Activated CD8-positive, alpha-beta memory T cell treated with anti-CD3 and anti-CD28 coated beads, Interleukin-2, amount 10 ng/mL, durations not matched to agents 7 days and 5 days (primary cell): ENCODE measurements at regions not wholly inside any gene's neighbourhood (a gene's known extent, or its start where the extent isn't known, plus 50 kb on each side); places are given as distances from the start of the nearest gene placed in this dataset.

Experiments used
- ATAC-seq: fragments of 150-1000 bp; cut with Tn5 transposase; one replicate; pipeline ENCODE4 v1.10.0; 2021; ENCODE audit warnings: moderate library complexity
- CTCF ChIA-PET: fragments of 350-600 bp; sonication (Branson Sonifier 250); formaldehyde crosslinking; loops from one replicate; lab custom pipeline; 2021; ENCODE audit warnings: antibody characterized with exemption; lab: Charles Lee
- DNase-seq: peaks from one replicate; pipeline ENCODE4 v3.0.0-alpha.2; 2020
- H3K27ac Mint-ChIP-seq: one replicate; pipeline ENCODE4 v1.8.0; 2021; ENCODE audit warnings: mild to moderate bottlenecking, mixed read lengths
- H3K27me3 Mint-ChIP-seq: one replicate; pipeline ENCODE4 v1.8.0; 2021; ENCODE audit warnings: mixed read lengths
- H3K36me3 Mint-ChIP-seq: one replicate; pipeline ENCODE4 v1.8.0; 2021; ENCODE audit warnings: mild to moderate bottlenecking, mixed read lengths
- H3K4me1 Mint-ChIP-seq: one replicate; pipeline ENCODE4 v1.8.0; 2021; ENCODE audit warnings: mixed read lengths
- H3K4me3 Mint-ChIP-seq: one replicate; pipeline ENCODE4 v1.8.0; 2021; ENCODE audit warnings: mild to moderate bottlenecking, moderate library complexity, mixed read lengths
- H3K9me3 Mint-ChIP-seq: one replicate; pipeline ENCODE4 v1.8.0; 2022; ENCODE audit warnings: low read depth, mixed read lengths

DNA sequence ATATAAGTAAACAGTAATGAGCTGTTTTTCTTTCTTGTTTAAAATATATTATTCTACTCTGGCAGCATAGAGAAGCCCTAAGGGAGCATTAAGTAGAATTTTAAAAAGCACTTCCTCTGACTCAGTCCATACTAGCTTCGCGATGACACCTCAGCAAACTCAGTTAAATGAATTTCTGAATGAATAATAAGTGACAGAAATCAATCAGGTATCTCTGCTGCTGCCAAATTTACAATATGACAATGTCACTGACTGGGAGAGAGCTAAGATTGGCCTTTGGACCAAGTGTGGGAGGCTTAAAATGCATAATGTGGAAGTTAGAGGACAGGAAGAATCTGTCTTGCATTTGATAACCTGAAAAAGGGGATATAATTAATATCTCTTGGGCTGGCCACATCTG, 296.1 kb downstream of the HHIPL2 start:
- no peaks in the 10 kb centered on the region for H3K36me3 Mint-ChIP-seq
- ATAC-seq (no peak), DNase-seq (no peak)
- no peak overlapping the region for H3K27ac Mint-ChIP-seq
- H3K27me3 Mint-ChIP-seq = no peaks in the 10 kb centered on the region
- H3K4me1 Mint-ChIP-seq = peaks cover 1% of the 10 kb centered on the region
- H3K4me3 Mint-ChIP-seq = no peak overlapping the region
- H3K9me3 Mint-ChIP-seq = no peaks in the 10 kb centered on the region
- CTCF ChIA-PET = no interaction called here

DNA sequence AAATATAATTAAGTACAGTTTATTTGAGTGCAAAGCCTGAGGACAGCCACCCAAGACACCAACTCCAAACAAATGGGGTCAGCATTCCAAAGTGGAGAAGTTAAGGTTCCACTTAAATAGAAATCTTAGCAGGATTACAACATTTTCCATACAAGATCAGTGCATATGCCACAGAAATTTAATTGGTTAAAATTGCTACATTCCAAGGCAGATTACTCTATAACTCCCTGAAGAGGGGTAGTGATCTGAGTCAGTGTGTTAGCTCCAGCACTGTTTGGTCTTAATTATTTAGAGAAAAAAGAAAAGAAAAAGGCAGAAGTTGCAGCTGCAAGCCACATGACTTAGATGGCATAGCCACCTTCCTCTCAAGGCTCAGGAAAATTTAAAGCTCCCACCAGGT, 297.5 kb downstream of the HHIPL2 start:
- Mint-ChIP-seq H3K27ac (no peak overlapping the region), H3K36me3 (no peaks in the 10 kb centered on the region), H3K4me3 (no peak overlapping the region), H3K27me3 (no peaks in the 10 kb centered on the region), H3K9me3 (no peaks in the 10 kb centered on the region), H3K4me1 (peaks cover 1% of the 10 kb centered on the region)
- ATAC-seq = no peak
- CTCF ChIA-PET = no interaction called here
- no peak for DNase-seq

DNA sequence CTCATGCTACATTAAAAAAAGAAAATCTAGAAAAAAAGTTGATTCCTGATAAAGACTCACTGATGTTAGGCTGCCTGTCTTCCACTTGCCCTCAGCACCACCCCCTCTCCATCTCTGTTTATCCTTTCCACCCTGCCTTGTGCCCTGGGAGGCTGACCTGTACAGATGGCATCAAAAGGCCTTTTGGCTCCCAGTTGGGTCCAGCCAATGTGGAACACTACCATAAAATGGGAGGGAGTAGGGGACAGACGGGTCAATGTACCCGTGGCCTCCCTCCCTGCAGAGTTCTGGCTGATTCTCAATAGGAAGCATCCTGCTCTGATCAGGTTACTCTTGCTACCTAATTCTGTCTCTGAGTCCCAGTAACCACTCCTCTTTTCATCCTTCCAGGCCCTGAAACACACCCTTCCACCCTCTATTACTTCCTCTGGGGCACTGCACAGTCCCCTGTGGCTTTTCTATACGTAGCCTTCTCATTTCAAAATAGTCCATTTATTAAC, 300.0 kb downstream of the HHIPL2 start:
- no peaks in the 10 kb centered on the region for H3K36me3 Mint-ChIP-seq
- H3K27me3 Mint-ChIP-seq = no peaks in the 10 kb centered on the region
- H3K4me1 Mint-ChIP-seq = peaks cover 1% of the 10 kb centered on the region
- no peak overlapping the region for H3K4me3 Mint-ChIP-seq
- H3K27ac Mint-ChIP-seq = no peak overlapping the region
- DNase-seq = no peak
- no peaks in the 10 kb centered on the region for H3K9me3 Mint-ChIP-seq
- ATAC-seq = no peak
- CTCF ChIA-PET = no interaction called here

DNA sequence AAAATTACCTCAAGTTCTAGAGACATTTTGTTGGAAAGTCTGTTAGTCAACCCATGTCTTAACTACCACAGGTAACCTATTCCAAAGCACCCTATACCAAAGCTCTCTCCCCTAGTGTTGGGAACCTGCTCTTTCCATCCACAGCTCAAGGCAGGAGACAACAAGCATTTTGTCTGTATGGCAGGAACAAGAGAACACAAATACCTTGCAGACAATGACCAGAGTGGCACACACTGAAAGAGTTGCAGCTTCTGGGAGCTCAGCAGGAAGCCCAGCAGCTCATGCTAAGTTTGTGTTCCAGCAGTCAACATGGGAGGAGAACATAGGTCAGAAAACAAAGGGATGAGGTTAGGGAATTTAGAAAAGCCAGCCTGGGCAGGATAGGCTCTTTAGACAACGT, 300.8 kb downstream of the HHIPL2 start:
- DNase-seq (no peak), ATAC-seq (no peak)
- CTCF ChIA-PET = no interaction called here
- Mint-ChIP-seq H3K4me3 (no peak overlapping the region), H3K9me3 (no peaks in the 10 kb centered on the region), H3K27me3 (no peaks in the 10 kb centered on the region), H3K27ac (no peak overlapping the region), H3K36me3 (no peaks in the 10 kb centered on the region), H3K4me1 (peaks cover 1% of the 10 kb centered on the region)

DNA sequence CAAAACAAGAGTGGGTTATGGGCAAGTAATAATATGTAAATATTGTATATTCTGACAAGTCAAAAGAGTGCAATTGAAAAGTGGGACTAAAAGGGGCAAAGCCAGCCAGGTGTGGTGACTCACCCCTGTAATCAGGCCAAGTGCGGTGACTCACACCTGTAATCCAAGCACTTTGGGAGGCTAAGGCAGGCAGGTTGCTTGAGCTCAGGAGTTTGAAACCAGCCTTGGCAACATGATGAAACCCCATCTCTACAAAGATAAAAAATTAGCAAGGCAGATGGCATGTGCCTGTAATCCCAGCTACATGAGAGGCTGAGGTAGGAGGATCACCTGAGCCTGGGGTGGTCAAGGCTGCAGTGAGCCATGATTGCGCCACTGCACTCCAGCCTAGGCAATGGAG, 304.0 kb downstream of the HHIPL2 start:
- Mint-ChIP-seq H3K9me3 (no peaks in the 10 kb centered on the region), H3K27me3 (no peaks in the 10 kb centered on the region), H3K4me3 (no peak overlapping the region), H3K36me3 (no peaks in the 10 kb centered on the region), H3K4me1 (no peaks in the 10 kb centered on the region), H3K27ac (no peak overlapping the region)
- CTCF ChIA-PET = no interaction called here
- no peak for DNase-seq
- no peak for ATAC-seq

DNA sequence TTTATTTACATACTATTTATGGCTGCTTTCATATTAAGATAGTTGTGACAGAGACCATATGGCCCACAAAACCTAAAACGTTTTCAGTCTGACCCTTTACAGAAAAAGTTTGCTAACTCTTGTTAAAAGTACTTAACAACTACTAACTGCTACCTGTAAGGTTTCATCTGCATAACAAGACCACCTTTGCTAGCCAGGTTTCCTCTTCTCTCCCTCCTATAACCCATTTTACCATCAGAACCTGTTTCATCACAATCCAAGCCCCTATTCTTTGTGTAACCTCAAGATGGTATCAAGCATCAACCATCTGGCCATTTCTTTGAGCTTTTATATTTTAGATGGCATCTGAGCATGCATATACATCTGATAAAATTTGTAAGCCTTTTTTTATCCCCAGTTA, 305.4 kb downstream of the HHIPL2 start:
- no peak overlapping the region for H3K27ac Mint-ChIP-seq
- DNase-seq (no peak), ATAC-seq (no peak)
- no peaks in the 10 kb centered on the region for H3K27me3 Mint-ChIP-seq
- no peaks in the 10 kb centered on the region for H3K4me1 Mint-ChIP-seq
- no peaks in the 10 kb centered on the region for H3K9me3 Mint-ChIP-seq
- CTCF ChIA-PET = no interaction called here
- H3K4me3 Mint-ChIP-seq = no peak overlapping the region
- no peaks in the 10 kb centered on the region for H3K36me3 Mint-ChIP-seq

DNA sequence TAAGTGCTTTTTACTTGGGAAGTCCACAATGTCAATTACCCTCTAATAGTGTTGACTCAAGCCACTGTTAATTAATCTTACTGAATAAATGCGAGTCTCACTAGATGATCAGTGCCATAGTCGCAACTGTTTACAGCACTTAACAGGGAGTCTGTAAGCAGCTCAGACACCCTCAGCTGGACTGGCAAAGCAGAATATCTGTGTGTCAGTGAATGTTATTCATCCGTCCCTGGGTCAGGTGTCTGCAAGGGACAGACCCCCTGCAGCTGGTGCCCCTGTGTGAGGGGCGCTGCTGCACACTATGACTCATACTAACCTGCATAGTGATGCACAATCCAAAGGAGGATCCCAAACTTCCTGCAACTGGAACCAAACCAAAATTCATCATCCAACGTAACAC, 306.5 kb downstream of the HHIPL2 start:
- ATAC-seq = no peak
- Mint-ChIP-seq H3K36me3 (no peaks in the 10 kb centered on the region), H3K27ac (no peak overlapping the region), H3K4me1 (no peaks in the 10 kb centered on the region), H3K27me3 (no peaks in the 10 kb centered on the region), H3K9me3 (no peaks in the 10 kb centered on the region), H3K4me3 (no peak overlapping the region)
- DNase-seq = no peak
- CTCF ChIA-PET = no interaction called here

DNA sequence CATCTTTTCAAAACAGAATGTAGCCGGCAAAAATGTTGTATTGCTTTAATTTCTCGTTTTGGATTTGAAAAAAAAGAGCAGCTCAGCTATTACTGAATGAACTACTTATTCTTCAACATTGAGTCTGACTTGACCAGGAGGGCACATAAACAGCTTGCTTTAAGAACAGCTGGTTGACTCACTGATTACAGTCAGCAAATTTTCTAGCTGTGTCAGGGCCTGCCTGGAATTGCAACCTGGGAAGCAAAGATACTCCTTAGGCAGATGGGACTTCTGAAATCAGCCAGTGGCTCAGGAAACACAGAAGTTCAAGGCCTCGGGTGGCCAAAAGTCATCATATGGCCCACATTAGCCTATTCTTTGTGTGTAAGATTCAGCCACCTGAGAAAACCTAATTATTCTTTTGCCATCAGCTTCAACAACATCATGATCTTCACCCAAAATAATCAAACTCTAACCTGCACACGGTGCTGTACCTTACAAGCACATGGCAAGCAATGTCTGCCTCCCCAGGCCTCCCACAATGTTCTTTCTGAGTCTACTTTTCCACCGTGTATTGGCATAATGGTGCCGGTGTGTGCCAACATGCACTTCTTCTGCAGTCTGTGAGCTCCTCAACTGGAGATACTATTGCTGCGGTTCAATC, 307.2 kb downstream of the HHIPL2 start:
- Mint-ChIP-seq H3K27me3 (no peaks in the 10 kb centered on the region), H3K4me1 (no peaks in the 10 kb centered on the region), H3K4me3 (no peak overlapping the region), H3K36me3 (no peaks in the 10 kb centered on the region), H3K9me3 (no peaks in the 10 kb centered on the region), H3K27ac (no peak overlapping the region)
- CTCF ChIA-PET = no interaction called here
- ATAC-seq (no peak), DNase-seq (no peak)

DNA sequence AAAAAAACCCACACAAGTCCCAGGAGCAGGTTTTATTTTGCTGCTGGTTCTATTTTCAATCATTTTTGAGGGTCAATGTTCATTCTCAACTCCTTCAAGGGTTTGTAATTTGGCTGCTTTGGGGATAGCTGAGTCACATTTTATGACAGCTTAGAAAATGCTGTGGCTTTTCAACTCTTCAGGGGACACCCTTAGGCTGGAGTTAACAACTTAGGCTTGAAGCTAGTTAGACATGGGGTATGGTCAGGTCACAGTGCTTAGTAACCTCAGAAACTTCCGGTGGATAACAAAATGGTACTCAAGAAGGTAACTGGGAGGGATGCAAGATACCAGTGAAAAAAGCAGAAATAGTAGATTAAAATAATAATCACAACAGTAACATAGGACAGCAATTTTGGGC, 308.8 kb downstream of the HHIPL2 start:
- ATAC-seq (no peak), DNase-seq (no peak)
- no peak overlapping the region for H3K4me3 Mint-ChIP-seq
- no peaks in the 10 kb centered on the region for H3K9me3 Mint-ChIP-seq
- no peaks in the 10 kb centered on the region for H3K4me1 Mint-ChIP-seq
- no peaks in the 10 kb centered on the region for H3K27me3 Mint-ChIP-seq
- H3K27ac Mint-ChIP-seq = no peak overlapping the region
- H3K36me3 Mint-ChIP-seq = no peaks in the 10 kb centered on the region
- CTCF ChIA-PET = interaction anchor here (0.7 kb wide), 1 partner anchor 444 kb away, joined by 3 read pairs; no protein-coding TSS in a partner anchor

DNA sequence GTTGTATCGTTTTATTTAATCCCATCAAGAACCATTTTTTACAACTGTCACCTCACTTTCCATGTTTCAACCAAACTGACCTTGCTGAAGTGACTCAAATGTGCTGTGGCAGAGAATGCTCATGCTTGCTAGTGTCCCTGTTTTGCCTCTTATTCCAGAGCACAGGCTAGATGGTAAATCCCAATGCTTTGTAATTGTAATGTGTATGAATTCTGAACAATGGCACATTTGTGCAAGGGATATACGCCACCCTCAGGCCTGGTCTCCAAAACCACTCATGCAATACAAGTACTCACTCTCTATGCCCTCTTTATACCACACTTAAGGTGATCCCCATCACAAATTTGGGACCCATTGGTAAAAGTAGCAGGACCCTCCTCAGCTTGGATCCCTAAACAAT, 313.6 kb downstream of the HHIPL2 start:
- ATAC-seq (no peak), DNase-seq (no peak)
- Mint-ChIP-seq H3K27ac (no peak overlapping the region), H3K4me3 (no peak overlapping the region), H3K36me3 (no peaks in the 10 kb centered on the region), H3K4me1 (no peaks in the 10 kb centered on the region), H3K27me3 (no peaks in the 10 kb centered on the region), H3K9me3 (no peaks in the 10 kb centered on the region)
- CTCF ChIA-PET = no interaction called here

DNA sequence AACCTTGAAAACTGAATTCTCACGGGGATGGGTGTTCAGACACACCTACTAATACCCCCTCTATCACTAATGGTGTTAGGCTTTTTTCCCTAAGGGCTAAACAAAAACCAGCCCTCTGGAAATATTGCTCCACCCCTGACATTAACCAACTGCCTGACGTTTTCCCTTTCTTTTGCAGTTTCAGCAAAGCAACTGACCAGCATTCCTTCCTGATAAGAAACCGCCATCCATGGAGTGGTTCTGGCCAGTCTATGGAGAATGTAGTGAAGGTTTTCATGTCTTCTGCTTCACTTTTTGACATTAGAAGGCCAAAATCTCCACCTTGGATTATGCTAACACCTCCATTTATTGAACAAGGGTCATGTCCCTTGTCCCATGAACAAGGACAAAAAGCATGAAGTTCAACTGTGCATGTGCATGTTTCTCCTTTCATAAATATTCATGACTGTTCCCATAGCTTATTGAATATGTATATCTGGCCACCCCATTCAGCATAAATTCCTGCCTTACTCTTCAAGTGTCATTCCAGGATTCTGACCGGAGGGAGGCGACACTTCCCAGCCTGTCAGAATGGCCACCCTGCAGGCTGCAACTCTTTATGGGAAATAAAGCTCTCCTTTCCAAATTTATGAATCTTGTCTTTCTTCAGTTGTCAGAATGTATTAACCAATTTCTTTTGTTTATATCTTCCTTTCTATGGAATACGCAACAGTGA, 314.3 kb downstream of the HHIPL2 start:
- Mint-ChIP-seq H3K36me3 (no peaks in the 10 kb centered on the region), H3K4me3 (no peak overlapping the region), H3K9me3 (no peaks in the 10 kb centered on the region), H3K27me3 (no peaks in the 10 kb centered on the region), H3K4me1 (no peaks in the 10 kb centered on the region), H3K27ac (no peak overlapping the region)
- ATAC-seq (no peak), DNase-seq (no peak)
- CTCF ChIA-PET = no interaction called here

DNA sequence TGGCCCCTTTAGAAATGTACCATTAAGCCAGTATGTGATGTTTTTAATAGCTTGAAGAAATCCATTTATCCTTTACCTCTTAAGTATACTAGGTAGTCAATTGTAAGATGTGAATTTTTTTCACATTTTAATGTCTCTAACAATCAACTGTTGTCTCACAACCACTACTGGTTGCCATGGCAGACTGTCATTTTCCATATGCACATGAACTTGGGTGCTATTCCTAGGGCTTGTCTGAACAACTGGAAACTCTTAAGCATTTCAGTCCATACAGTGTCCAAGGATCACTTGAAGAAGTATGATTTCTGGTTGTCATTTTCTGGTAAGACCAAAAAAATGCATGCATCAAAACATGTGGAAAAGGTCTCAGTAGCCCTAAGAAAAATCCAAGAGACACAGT, 315.1 kb downstream of the HHIPL2 start:
- no peak for ATAC-seq
- no peak overlapping the region for H3K27ac Mint-ChIP-seq
- CTCF ChIA-PET = no interaction called here
- H3K4me3 Mint-ChIP-seq = no peak overlapping the region
- no peaks in the 10 kb centered on the region for H3K4me1 Mint-ChIP-seq
- no peaks in the 10 kb centered on the region for H3K36me3 Mint-ChIP-seq
- H3K27me3 Mint-ChIP-seq = no peaks in the 10 kb centered on the region
- no peak for DNase-seq
- no peaks in the 10 kb centered on the region for H3K9me3 Mint-ChIP-seq

DNA sequence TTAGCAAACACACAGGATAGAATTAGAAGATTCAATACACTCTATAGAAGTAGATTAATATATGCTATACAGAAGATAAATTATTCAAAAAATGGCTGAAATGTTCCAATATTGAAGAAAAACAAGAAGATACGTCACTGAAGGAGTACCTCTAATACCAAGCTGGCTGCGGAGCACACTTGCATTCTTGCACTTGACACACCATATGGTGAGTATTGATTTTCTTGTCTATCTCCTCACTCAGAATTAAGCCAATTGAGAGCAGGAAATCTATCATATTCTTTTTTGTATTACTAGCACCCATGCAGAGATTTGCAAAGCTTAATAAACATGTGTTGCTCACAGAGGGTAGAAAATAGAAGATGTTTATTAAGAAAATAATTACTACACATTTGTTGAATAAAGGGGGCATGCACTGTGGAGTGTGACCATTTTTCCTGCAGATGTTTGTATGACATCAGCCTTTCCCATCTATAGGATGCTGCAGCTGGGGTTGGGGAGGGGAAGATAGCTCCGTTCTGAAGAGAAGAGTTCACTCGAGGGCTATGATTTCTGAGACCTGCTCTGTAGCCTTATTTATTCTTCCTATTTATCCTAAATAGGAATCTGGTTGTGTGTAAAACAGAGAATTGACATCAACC, 318.1 kb downstream of the HHIPL2 start:
- no peaks in the 10 kb centered on the region for H3K27me3 Mint-ChIP-seq
- H3K4me1 Mint-ChIP-seq = no peaks in the 10 kb centered on the region
- CTCF ChIA-PET = no interaction called here
- H3K36me3 Mint-ChIP-seq = peaks cover 2% of the 10 kb centered on the region
- DNase-seq (no peak), ATAC-seq (no peak)
- H3K9me3 Mint-ChIP-seq = no peaks in the 10 kb centered on the region
- H3K4me3 Mint-ChIP-seq = no peak overlapping the region
- H3K27ac Mint-ChIP-seq = no peak overlapping the region

DNA sequence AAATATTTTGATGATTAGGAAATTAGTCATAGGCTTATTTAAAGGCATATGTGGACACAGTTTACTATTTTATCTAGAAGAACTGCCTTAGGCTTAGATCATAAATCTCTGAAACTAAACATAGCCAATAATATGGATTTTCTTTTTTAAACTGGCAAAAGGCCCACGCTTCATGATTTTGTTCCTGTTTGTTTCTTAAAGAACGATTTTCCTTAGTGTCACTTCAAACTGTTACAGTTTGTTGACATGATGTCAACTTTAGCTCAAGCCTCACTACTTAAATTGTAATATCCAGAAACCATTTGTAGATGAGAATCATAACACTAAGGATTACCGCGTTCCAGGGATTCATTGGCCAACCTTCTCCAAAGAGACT, 322.6 kb downstream of the HHIPL2 start:
- peaks cover 5% of the 10 kb centered on the region for H3K9me3 Mint-ChIP-seq
- H3K4me1 Mint-ChIP-seq = no peaks in the 10 kb centered on the region
- H3K27ac Mint-ChIP-seq = no peak overlapping the region
- CTCF ChIA-PET = no interaction called here
- no peak overlapping the region for H3K4me3 Mint-ChIP-seq
- ATAC-seq (no peak), DNase-seq (no peak)
- peaks cover 2% of the 10 kb centered on the region for H3K36me3 Mint-ChIP-seq
- no peaks in the 10 kb centered on the region for H3K27me3 Mint-ChIP-seq
